ENCODE measurements at regions not wholly inside any gene's neighbourhood (a gene's known extent, or its start where the extent isn't known, plus 50 kb on each side); places are given as distances from the start of the nearest gene placed in this dataset.

DNA sequence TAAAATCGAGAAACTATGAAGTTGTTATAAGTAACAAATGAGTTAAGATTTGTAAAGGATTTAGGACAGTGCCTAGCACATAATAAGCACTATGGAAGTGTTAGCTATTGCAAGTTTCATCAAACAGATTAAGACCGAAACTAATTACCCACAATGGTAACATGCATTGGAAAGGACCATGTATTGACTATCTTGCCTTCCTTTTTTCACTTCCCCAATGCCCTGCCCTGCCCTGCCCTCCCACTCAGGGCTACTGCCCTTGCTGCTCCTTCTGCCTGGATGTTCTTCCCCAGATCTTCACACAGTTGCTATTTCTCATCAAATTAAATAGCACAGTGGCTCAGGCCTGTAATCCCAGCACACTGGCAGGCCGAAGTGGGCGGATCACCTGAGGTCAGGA, 202.1 kb upstream of the PSMD7 start:
- TF ChIP-seq, protein P1, sequence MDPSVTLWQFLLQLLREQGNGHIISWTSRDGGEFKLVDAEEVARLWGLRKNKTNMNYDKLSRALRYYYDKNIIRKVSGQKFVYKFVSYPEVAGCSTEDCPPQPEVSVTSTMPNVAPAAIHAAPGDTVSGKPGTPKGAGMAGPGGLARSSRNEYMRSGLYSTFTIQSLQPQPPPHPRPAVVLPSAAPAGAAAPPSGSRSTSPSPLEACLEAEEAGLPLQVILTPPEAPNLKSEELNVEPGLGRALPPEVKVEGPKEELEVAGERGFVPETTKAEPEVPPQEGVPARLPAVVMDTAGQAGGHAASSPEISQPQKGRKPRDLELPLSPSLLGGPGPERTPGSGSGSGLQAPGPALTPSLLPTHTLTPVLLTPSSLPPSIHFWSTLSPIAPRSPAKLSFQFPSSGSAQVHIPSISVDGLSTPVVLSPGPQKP (IDR thresholded peaks at IDR 0.05; ENCODE audit: borderline replicate concordance, low read depth, low read length): no peak
- TF ChIP-seq POLR2A (IDR thresholded peaks at IDR 0.05; ENCODE audit: low read depth, low read length) (no peak), RFX5 (IDR thresholded peaks at IDR 0.05; ENCODE audit: low read depth, low read length) (no peak), CEBPB (IDR thresholded peaks at IDR 0.05; ENCODE audit: low read depth, low read length) (no peak), RAD21 (IDR thresholded peaks at IDR 0.05; ENCODE audit: low read length) (no peak)
- TF ChIP-seq, protein P2, sequence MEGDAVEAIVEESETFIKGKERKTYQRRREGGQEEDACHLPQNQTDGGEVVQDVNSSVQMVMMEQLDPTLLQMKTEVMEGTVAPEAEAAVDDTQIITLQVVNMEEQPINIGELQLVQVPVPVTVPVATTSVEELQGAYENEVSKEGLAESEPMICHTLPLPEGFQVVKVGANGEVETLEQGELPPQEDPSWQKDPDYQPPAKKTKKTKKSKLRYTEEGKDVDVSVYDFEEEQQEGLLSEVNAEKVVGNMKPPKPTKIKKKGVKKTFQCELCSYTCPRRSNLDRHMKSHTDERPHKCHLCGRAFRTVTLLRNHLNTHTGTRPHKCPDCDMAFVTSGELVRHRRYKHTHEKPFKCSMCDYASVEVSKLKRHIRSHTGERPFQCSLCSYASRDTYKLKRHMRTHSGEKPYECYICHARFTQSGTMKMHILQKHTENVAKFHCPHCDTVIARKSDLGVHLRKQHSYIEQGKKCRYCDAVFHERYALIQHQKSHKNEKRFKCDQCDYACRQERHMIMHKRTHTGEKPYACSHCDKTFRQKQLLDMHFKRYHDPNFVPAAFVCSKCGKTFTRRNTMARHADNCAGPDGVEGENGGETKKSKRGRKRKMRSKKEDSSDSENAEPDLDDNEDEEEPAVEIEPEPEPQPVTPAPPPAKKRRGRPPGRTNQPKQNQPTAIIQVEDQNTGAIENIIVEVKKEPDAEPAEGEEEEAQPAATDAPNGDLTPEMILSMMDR (conservative IDR thresholded peaks at IDR 0.05; ENCODE audit: low read depth, low read length): no peak
